PC-3 (cell line): ENCODE measurements at regions not wholly inside any gene's neighbourhood (a gene's known extent, or its start where the extent isn't known, plus 50 kb on each side); places are given as distances from the start of the nearest gene placed in this dataset.

Source experiments
- EZH2 ChIP-seq: fragments of 300-600 bp; sonication (generic); IDR thresholded peaks from one replicate; pipeline ENCODE4 v1.6.1; 2017; ENCODE audit warnings: antibody characterized with exemption, mild to moderate bottlenecking, low read length; ENCODE audit not compliant: unreplicated experiment
- EZH2phosphoT487 ChIP-seq: fragments of 300-600 bp; sonication (generic); IDR thresholded peaks from 2 replicates; pipeline ENCODE4 v1.6.1; 2018; ENCODE audit warnings: mild to moderate bottlenecking, antibody characterized with exemption, low read length, borderline replicate concordance
- TF ChIP-seq, protein P1 (sequence below): fragments of 300-600 bp; sonication (generic); conservative IDR thresholded peaks from 2 replicates; pipeline ENCODE4 v1.5.1; 2017; ENCODE audit warnings: antibody characterized with exemption, low read depth, mild to moderate bottlenecking, low read length

DNA sequence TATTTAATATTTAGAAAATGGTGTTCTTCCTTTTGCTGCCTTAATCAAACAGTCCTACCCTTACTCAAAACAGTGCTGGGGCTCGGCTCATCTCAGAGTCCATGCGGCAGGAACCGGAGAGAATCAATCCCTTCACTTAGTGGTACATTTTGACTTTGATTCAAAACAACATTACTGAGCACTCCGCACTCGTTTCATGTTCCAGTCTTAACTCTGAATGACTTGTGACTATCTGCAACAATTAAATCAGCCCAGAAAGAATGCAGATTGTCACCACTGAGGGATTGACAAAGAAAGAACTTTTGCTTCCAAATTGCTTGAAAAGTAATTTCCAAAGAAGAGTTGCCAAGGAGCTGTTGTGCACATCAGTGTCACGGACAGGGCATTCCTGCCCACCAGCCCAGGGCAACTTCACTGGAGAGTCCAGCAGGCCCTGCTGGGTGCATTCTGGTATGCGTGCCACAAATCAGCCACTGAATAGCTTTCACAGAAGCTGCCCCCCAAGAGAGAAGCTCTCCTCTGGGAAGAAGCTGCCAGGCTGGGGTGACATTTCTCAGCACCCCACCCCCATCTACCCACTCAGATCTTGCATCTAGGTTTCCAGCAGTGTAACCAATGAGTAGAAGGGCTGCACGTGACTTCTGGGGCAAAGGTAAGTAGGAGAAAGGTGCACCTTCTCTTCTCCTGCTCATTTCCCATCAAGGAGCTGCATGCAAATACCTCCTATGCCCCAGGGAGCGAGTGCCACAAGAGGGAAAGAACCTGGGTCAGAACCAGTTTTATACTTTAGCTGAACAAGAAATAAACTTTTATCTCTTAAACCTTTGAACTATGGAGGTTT, 84.6 kb upstream of the ATP8B1 start:
- TF ChIP-seq, protein P1, sequence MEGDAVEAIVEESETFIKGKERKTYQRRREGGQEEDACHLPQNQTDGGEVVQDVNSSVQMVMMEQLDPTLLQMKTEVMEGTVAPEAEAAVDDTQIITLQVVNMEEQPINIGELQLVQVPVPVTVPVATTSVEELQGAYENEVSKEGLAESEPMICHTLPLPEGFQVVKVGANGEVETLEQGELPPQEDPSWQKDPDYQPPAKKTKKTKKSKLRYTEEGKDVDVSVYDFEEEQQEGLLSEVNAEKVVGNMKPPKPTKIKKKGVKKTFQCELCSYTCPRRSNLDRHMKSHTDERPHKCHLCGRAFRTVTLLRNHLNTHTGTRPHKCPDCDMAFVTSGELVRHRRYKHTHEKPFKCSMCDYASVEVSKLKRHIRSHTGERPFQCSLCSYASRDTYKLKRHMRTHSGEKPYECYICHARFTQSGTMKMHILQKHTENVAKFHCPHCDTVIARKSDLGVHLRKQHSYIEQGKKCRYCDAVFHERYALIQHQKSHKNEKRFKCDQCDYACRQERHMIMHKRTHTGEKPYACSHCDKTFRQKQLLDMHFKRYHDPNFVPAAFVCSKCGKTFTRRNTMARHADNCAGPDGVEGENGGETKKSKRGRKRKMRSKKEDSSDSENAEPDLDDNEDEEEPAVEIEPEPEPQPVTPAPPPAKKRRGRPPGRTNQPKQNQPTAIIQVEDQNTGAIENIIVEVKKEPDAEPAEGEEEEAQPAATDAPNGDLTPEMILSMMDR: no peak
- TF ChIP-seq EZH2 (no peak), EZH2phosphoT487 (no peak)
